ENCODE measurements at regions not wholly inside any gene's neighbourhood (a gene's known extent, or its start where the extent isn't known, plus 50 kb on each side); places are given as distances from the start of the nearest gene placed in this dataset.

DNA sequence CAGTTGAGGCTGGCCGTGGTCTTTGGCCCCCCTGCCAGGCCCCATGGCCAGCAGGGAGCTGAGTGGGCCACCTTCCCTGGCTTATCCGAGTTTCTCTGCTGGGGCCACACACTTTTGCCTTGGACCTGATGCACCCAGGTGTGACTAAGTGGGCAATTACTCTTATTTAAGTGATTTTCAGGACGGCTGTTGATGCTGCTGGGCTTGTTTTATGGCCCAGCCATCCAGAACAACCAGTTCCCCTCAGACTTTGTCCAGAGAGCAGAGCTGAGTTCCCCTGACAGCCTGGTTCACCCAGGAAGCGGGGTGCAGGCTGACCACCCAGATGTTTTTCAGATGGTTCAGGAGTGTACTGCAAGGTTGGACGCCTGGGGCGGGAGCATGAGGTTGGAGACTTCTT is 68.8 kb downstream of the GLI2 start:
- DNase-seq: no peak
- TF ChIP-seq, protein P1, sequence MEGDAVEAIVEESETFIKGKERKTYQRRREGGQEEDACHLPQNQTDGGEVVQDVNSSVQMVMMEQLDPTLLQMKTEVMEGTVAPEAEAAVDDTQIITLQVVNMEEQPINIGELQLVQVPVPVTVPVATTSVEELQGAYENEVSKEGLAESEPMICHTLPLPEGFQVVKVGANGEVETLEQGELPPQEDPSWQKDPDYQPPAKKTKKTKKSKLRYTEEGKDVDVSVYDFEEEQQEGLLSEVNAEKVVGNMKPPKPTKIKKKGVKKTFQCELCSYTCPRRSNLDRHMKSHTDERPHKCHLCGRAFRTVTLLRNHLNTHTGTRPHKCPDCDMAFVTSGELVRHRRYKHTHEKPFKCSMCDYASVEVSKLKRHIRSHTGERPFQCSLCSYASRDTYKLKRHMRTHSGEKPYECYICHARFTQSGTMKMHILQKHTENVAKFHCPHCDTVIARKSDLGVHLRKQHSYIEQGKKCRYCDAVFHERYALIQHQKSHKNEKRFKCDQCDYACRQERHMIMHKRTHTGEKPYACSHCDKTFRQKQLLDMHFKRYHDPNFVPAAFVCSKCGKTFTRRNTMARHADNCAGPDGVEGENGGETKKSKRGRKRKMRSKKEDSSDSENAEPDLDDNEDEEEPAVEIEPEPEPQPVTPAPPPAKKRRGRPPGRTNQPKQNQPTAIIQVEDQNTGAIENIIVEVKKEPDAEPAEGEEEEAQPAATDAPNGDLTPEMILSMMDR (IDR thresholded peaks at IDR 0.05; ENCODE audit: borderline replicate concordance): no peak
- Histone ChIP-seq H3K9me3 (replicated peaks) (no peaks in the 10 kb centered on the region), H3K27ac (replicated peaks) (no peak overlapping the region), H3K4me3 (no peak overlapping the region), H3K27me3 (ENCODE audit: low read depth) (peaks cover 36% of the 10 kb centered on the region), H3K4me1 (peaks cover 6% of the 10 kb centered on the region), H3K36me3 (no peaks in the 10 kb centered on the region)
- intact Hi-C loops (cut with micrococcal nuclease): no loop called here

GRCh38 chr2:120805011-120805410 is 69.3 kb downstream of the GLI2 start:
- H3K27me3 ChIP-seq (ENCODE audit: low read depth): peaks cover 39% of the 10 kb centered on the region
- no peak for DNase-seq
- no peak overlapping the region for H3K27ac ChIP-seq (replicated peaks)
- no peaks in the 10 kb centered on the region for H3K9me3 ChIP-seq (replicated peaks)
- TF ChIP-seq, protein P1 (IDR thresholded peaks at IDR 0.05; ENCODE audit: borderline replicate concordance): no peak
- intact Hi-C loops (cut with micrococcal nuclease): no loop called here
- H3K4me1 ChIP-seq: peaks cover 6% of the 10 kb centered on the region
- no peaks in the 10 kb centered on the region for H3K36me3 ChIP-seq
- H3K4me3 ChIP-seq: no peak overlapping the region

GRCh38 chr2:120805602-120806001 is 69.9 kb downstream of the GLI2 start:
- Histone ChIP-seq H3K27me3 (ENCODE audit: low read depth) (peaks cover 45% of the 10 kb centered on the region), H3K9me3 (replicated peaks) (no peaks in the 10 kb centered on the region), H3K36me3 (no peaks in the 10 kb centered on the region), H3K4me1 (peaks cover 6% of the 10 kb centered on the region), H3K4me3 (no peak overlapping the region), H3K27ac (replicated peaks) (no peak overlapping the region)
- TF ChIP-seq, protein P1 (IDR thresholded peaks at IDR 0.05; ENCODE audit: borderline replicate concordance): no peak
- intact Hi-C loops (cut with micrococcal nuclease): no loop called here
- DNase-seq: no peak

GRCh38 chr2:120807751-120808150 is 72.1 kb downstream of the GLI2 start:
- Histone ChIP-seq H3K4me1 (peaks cover 6% of the 10 kb centered on the region), H3K36me3 (no peaks in the 10 kb centered on the region), H3K4me3 (no peak overlapping the region), H3K27me3 (ENCODE audit: low read depth) (peaks cover 37% of the 10 kb centered on the region), H3K9me3 (replicated peaks) (no peaks in the 10 kb centered on the region), H3K27ac (replicated peaks) (no peak overlapping the region)
- DNase-seq: no peak
- TF ChIP-seq, protein P1 (IDR thresholded peaks at IDR 0.05; ENCODE audit: borderline replicate concordance): no peak
- intact Hi-C loops (cut with micrococcal nuclease): no loop called here

DNA sequence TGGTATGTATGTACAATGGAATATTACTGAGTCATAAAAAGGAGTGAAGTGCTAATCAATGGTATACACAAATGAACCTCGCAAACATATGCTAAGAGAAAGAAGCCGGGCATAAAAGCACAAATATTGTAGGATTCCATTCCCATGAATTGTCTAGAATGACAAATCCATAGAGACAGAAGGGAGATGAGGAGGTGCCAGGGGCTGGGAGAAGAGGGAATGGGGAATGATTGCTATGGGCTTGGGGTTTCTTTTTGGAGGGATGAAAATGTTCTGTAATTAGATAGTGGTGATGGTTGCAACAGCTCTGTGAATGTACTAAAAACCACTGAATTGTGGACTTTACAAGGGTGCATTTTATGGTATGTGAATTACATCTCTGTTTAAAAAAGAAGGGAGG is 73.5 kb downstream of the GLI2 start:
- H3K9me3 ChIP-seq (replicated peaks): no peaks in the 10 kb centered on the region
- no peaks in the 10 kb centered on the region for H3K36me3 ChIP-seq
- H3K4me3 ChIP-seq: no peak overlapping the region
- H3K4me1 ChIP-seq: peaks cover 6% of the 10 kb centered on the region
- H3K27me3 ChIP-seq (ENCODE audit: low read depth): peaks cover 46% of the 10 kb centered on the region
- TF ChIP-seq, protein P1 (IDR thresholded peaks at IDR 0.05; ENCODE audit: borderline replicate concordance): no peak
- no peak overlapping the region for H3K27ac ChIP-seq (replicated peaks)
- no peak for DNase-seq
- intact Hi-C loops (cut with micrococcal nuclease): no loop called here

Measured in left ventricle myocardium inferior (tissue), 1 donor.